Tibial artery (tissue), 4 donors: ENCODE measurements at regions not wholly inside any gene's neighbourhood (a gene's known extent, or its start where the extent isn't known, plus 50 kb on each side); places are given as distances from the start of the nearest gene placed in this dataset.

Experiments
- DNase-seq, 2 donors: peaks; one replicate each; pipeline ENCODE4 v3.0.0-alpha.2; 2019
- H3K27ac ChIP-seq, 2 donors: fragments of 200-600 bp; sonication (generic) in 1 of 2; 1 replicate in 1 of 2; 2 replicates in 1 of 2; pipeline ENCODE4 v1.5.1; 2018 to 2019; ENCODE audit warnings: mild to moderate bottlenecking in 1 of 2
- H3K27me3 ChIP-seq, 2 donors: fragments of 200-600 bp; sonication (generic) in 1 of 2; one replicate each; pipeline versions ENCODE4 v1.5.1 to v1.6.0; 2016 to 2019
- H3K36me3 ChIP-seq, 3 donors: fragments of 200-600 bp; sonication (generic) in 2 of 3; one replicate each; pipeline ENCODE4 v1.5.1; 2016 to 2019; ENCODE audit warnings: mild to moderate bottlenecking in 2 of 3
- H3K4me1 ChIP-seq, 4 donors: fragments of 200-600 bp; sonication (generic) in 2 of 4; 1 replicate in 3 of 4; 2 replicates in 1 of 4; pipeline ENCODE4 v1.5.1; 2016 to 2019
- H3K4me3 ChIP-seq, 2 donors: fragments of 200-600 bp; sonication (generic) in 1 of 2; 1 replicate in 1 of 2; 2 replicates in 1 of 2; pipeline ENCODE4 v1.5.1; 2018 to 2019; ENCODE audit warnings: mild to moderate bottlenecking in 2 of 2
- H3K9me3 ChIP-seq, 3 donors: fragments of 200-600 bp; sonication (generic) in 1 of 3; one replicate each; pipeline ENCODE4 v1.5.1; 2016 to 2019
- CTCF ChIP-seq, 2 experiments: fragments of 200-600 bp in 1 of 2; fragments of 450-650 bp in 1 of 2; IDR thresholded peaks; one replicate each; pipeline ENCODE4 v1.5.1; 2017 to 2019; ENCODE audit warnings: antibody characterized with exemption in 2 of 2, mild to moderate bottlenecking in 1 of 2, moderate library complexity in 1 of 2
- intact Hi-C: fragments of 100-400 bp; cut with DNase I; formaldehyde crosslinking; loops from one replicate; pipeline ENCODE4 v1.15.0; 2023; ENCODE audit warnings: low total_unique reads

- no peak overlapping the region for H3K27ac ChIP-seq
- no peak for DNase-seq
- H3K36me3 ChIP-seq = no peaks in the 10 kb centered on the region
- H3K9me3 ChIP-seq = no peaks in the 10 kb centered on the region
- no peaks in the 10 kb centered on the region for H3K4me1 ChIP-seq
- no peak for TF ChIP-seq CTCF (IDR thresholded peaks at IDR 0.05)
- H3K27me3 ChIP-seq = no peaks in the 10 kb centered on the region
- no peak overlapping the region for H3K4me3 ChIP-seq
- intact Hi-C loops = no loop called here
Observed at GRCh38 chr16:52773026-52773425, 226.1 kb upstream of the TOX3 start.

GRCh38 chr16:52770828-52771227, 223.9 kb upstream of the TOX3 start:
- no peak for TF ChIP-seq CTCF (IDR thresholded peaks at IDR 0.05)
- Histone ChIP-seq H3K9me3 (no peaks in the 10 kb centered on the region), H3K36me3 (no peaks in the 10 kb centered on the region), H3K27ac (no peak overlapping the region), H3K4me3 (no peak overlapping the region), H3K4me1 (no peaks in the 10 kb centered on the region), H3K27me3 (no peaks in the 10 kb centered on the region)
- DNase-seq = no peak
- intact Hi-C loops = no loop called here

- intact Hi-C loops = no loop called here
- H3K27me3 ChIP-seq = no peaks in the 10 kb centered on the region
- no peak for DNase-seq
Observed at GRCh38 chr16:52758473-52758855, 211.5 kb upstream of the TOX3 start.

GRCh38 chr16:52757746-52758472, 211.0 kb upstream of the TOX3 start:
- DNase-seq = no peak
- H3K36me3 ChIP-seq = no peaks in the 10 kb centered on the region
- intact Hi-C loops = no loop called here

More at GRCh38 chr16:52758473-52758855, 211.5 kb upstream of the TOX3 start:
- Histone ChIP-seq H3K36me3 (no peaks in the 10 kb centered on the region), H3K4me3 (no peak overlapping the region), H3K4me1 (no peaks in the 10 kb centered on the region), H3K9me3 (no peaks in the 10 kb centered on the region), H3K27ac (no peak overlapping the region)
- no peak for TF ChIP-seq CTCF (IDR thresholded peaks at IDR 0.05)

DNA sequence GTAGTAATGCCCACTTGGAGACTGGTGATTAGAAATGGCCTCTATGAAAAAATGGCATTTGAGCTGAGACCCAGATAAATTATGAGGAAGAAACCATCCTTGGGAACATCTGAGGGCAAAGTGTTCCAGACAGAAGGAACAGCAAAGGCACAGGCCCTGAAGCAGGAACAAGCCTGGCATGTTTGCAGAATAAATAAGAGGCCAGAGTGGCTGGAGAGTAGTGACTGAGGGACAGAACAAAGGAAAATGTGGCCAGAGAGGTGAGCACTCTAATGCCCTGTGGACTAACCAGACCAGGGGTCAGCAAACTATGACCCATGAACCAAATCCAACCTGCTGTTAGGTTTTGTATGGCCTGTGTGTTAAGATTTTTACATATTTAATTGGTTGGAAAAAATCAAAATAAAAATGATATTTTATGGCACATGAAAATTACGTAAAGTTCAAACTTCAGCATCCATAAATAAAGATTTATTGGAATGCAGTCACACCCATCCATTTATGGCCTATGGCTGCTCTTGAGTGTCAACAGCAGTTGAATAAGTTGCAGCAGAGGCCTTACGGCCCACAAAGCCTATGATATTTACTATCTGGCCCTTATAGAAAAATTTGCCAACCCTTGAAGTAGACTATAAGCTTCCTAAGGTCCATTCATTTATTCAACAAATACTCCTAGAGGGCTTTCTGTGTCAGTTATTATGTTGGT, 210.0 kb upstream of the TOX3 start:
- H3K4me1 ChIP-seq = no peaks in the 10 kb centered on the region
- TF ChIP-seq CTCF (IDR thresholded peaks at IDR 0.05) = no peak
- H3K27me3 ChIP-seq = no peaks in the 10 kb centered on the region
- no peak overlapping the region for H3K4me3 ChIP-seq
- intact Hi-C loops = no loop called here
- no peaks in the 10 kb centered on the region for H3K36me3 ChIP-seq
- H3K27ac ChIP-seq = no peak overlapping the region
- H3K9me3 ChIP-seq = no peaks in the 10 kb centered on the region
- DNase-seq = no peak

More at GRCh38 chr16:52757746-52758472, 211.0 kb upstream of the TOX3 start:
- no peak overlapping the region for H3K4me3 ChIP-seq
- no peaks in the 10 kb centered on the region for H3K4me1 ChIP-seq
- no peak for TF ChIP-seq CTCF (IDR thresholded peaks at IDR 0.05)
- H3K9me3 ChIP-seq = no peaks in the 10 kb centered on the region
- H3K27ac ChIP-seq = no peak overlapping the region
- no peaks in the 10 kb centered on the region for H3K27me3 ChIP-seq
